ENCODE measurements at regions not wholly inside any gene's neighbourhood (a gene's known extent, or its start where the extent isn't known, plus 50 kb on each side); places are given as distances from the start of the nearest gene placed in this dataset.

DNA sequence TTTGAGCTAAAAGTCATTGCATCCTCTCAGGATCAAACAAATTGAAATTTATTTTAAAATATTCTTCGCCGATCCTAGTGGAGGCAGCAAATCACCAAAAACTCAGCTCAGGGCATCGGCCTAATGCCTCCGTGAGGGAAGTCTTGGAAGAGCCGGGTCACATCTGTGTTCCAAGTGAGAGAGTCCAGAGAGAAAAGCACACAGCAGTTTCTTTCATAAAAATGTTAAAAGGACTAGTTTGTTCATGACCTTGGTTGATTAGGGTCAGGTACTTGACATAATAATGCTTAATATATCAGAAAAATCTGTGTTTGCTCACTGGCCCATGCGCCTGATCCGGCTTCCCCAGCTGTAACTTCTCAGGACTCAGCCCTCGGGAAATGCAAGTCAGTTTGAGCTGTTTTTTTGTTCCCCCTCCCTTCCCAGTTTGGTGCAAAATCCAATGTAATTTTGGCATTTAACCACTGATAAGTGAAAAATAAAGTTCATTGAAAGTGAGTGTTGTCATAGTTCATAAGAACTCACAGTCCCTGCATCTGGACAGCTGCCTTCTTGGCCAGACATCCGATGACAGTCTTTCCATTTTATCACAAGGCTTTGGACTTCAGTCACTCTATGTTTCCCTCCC is 161.7 kb downstream of the CAND1 start:
- no peak for TF ChIP-seq POLR2A (IDR thresholded peaks at IDR 0.05)
- TF ChIP-seq CTCF (IDR thresholded peaks at IDR 0.05) = peak in 2 of 5 experiments; percentile 7 to 18
- no peak for TF ChIP-seq EP300 (IDR thresholded peaks at IDR 0.05; ENCODE audit: low read depth)

All from transverse colon (tissue), 3 donors.